ENCODE measurements at regions not wholly inside any gene's neighbourhood (a gene's known extent, or its start where the extent isn't known, plus 50 kb on each side); places are given as distances from the start of the nearest gene placed in this dataset.

- Histone ChIP-seq H4K91ac (ENCODE audit: insufficient read length, low read depth, low read length) (no peak overlapping the region), H2BK120ac (ENCODE audit: low read depth, low read length, poor library complexity, severe bottlenecking) (no peak overlapping the region), H3K9ac (ENCODE audit: extremely low read depth, insufficient read length, low read length) (no peak overlapping the region), H3K27ac (ENCODE audit: insufficient read length, low read depth, low read length) (no peak overlapping the region), H3K56ac (ENCODE audit: insufficient read length, low read depth, low read length) (no peak overlapping the region), H3K14ac (ENCODE audit: insufficient read depth, low read length) (no peak overlapping the region), H2BK5ac (ENCODE audit: insufficient read length, low read length) (no peak overlapping the region), H3K79me1 (ENCODE audit: insufficient read depth, low read depth, low read length, poor library complexity, severe bottlenecking) (no peaks in the 10 kb centered on the region), H3K4me2 (ENCODE audit: insufficient read depth, insufficient read length, low read length) (no peak overlapping the region), H3K23ac (ENCODE audit: insufficient read length, low read depth, low read length) (no peak overlapping the region), H4K5ac (ENCODE audit: insufficient read length, low read depth, low read length) (no peak overlapping the region), H2AK5ac (ENCODE audit: insufficient read length, low read length) (no peak overlapping the region), H3K27me3 (ENCODE audit: insufficient read depth, low read length) (no peaks in the 10 kb centered on the region), H2BK15ac (ENCODE audit: low read depth, low read length) (no peak overlapping the region), H3K79me2 (ENCODE audit: insufficient read depth, low read length) (no peaks in the 10 kb centered on the region), H4K20me1 (ENCODE audit: control insufficient read depth, insufficient read depth, insufficient read length) (no peaks in the 10 kb centered on the region), H3K18ac (ENCODE audit: insufficient read length, low read depth, low read length) (no peak overlapping the region), H3K4me1 (ENCODE audit: insufficient read depth, low read length) (no peaks in the 10 kb centered on the region), H2AFZ (ENCODE audit: low read length) (no peak overlapping the region), H3K9me3 (ENCODE audit: control insufficient read depth, low read depth, low read length) (no peaks in the 10 kb centered on the region), H2BK12ac (ENCODE audit: insufficient read length, low read depth, low read length) (no peak overlapping the region), H3K23me2 (ENCODE audit: insufficient read length, low read depth, low read length, poor library complexity, severe bottlenecking) (no peaks in the 10 kb centered on the region), H4K8ac (replicated peaks; ENCODE audit: insufficient read length, low read depth, low read length) (no peak overlapping the region), H2BK20ac (ENCODE audit: low read depth, low read length, poor library complexity, severe bottlenecking) (no peak overlapping the region), H3K4ac (ENCODE audit: low read depth, low read length) (no peak overlapping the region), H3T11ph (ENCODE audit: low read length) (no peak overlapping the region)
- Mint-ChIP-seq H3K9me3 (no peaks in the 10 kb centered on the region), H3K4me3 (no peak overlapping the region), H3K4me1 (no peaks in the 10 kb centered on the region), H3K36me3 (ENCODE audit: insufficient read depth in 1 of 3, low read depth in 3 of 3) (no peaks in the 10 kb centered on the region), H3K27ac (no peak overlapping the region), H3K27me3 (ENCODE audit: low read depth) (no peaks in the 10 kb centered on the region)
- no peak for DNase-seq
- WGBS (ENCODE audit: extremely low coverage, insufficient read length, low lambda C conversion rate): no CpG with 5 or more reads among the region's 6 CpGs
- TF ChIP-seq, protein P1, sequence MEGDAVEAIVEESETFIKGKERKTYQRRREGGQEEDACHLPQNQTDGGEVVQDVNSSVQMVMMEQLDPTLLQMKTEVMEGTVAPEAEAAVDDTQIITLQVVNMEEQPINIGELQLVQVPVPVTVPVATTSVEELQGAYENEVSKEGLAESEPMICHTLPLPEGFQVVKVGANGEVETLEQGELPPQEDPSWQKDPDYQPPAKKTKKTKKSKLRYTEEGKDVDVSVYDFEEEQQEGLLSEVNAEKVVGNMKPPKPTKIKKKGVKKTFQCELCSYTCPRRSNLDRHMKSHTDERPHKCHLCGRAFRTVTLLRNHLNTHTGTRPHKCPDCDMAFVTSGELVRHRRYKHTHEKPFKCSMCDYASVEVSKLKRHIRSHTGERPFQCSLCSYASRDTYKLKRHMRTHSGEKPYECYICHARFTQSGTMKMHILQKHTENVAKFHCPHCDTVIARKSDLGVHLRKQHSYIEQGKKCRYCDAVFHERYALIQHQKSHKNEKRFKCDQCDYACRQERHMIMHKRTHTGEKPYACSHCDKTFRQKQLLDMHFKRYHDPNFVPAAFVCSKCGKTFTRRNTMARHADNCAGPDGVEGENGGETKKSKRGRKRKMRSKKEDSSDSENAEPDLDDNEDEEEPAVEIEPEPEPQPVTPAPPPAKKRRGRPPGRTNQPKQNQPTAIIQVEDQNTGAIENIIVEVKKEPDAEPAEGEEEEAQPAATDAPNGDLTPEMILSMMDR (conservative IDR thresholded peaks at IDR 0.05): no peak
Observed at GRCh38 chr4:176571206-176571605, 221.5 kb downstream of the VEGFC start.
